ENCODE measurements at regions not wholly inside any gene's neighbourhood (a gene's known extent, or its start where the extent isn't known, plus 50 kb on each side); places are given as distances from the start of the nearest gene placed in this dataset.

DNA sequence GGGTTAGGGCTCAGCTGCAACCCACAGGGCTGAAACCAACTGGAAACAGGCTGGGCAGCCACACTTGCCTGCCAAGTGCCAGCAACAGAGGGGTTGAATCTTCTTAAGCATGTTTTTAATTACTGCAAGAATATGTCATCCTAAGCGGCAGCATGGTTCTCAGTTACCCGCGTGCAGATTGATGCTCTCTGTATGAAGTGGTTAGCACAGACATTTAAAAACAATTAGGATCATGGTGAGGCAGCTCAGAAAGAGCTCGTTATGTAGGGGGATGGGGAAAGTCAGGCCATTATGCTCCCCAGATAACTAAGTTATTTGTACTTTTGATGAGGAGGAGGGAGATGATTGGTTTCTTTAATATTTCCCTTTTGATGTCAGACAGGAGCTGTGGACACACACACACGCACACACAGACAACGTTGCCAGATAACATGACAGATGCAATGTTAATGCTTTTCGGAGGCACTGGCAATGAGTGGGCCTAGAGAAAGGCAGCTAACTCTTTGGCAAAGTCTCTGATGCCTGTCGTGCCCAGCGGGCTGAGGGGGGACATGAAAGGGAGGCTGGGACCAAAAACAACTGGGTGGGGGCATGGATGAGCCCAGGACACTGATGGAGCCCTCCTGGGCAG, 389.7 kb downstream of the NXPE2 start:
- TF ChIP-seq, protein P1, sequence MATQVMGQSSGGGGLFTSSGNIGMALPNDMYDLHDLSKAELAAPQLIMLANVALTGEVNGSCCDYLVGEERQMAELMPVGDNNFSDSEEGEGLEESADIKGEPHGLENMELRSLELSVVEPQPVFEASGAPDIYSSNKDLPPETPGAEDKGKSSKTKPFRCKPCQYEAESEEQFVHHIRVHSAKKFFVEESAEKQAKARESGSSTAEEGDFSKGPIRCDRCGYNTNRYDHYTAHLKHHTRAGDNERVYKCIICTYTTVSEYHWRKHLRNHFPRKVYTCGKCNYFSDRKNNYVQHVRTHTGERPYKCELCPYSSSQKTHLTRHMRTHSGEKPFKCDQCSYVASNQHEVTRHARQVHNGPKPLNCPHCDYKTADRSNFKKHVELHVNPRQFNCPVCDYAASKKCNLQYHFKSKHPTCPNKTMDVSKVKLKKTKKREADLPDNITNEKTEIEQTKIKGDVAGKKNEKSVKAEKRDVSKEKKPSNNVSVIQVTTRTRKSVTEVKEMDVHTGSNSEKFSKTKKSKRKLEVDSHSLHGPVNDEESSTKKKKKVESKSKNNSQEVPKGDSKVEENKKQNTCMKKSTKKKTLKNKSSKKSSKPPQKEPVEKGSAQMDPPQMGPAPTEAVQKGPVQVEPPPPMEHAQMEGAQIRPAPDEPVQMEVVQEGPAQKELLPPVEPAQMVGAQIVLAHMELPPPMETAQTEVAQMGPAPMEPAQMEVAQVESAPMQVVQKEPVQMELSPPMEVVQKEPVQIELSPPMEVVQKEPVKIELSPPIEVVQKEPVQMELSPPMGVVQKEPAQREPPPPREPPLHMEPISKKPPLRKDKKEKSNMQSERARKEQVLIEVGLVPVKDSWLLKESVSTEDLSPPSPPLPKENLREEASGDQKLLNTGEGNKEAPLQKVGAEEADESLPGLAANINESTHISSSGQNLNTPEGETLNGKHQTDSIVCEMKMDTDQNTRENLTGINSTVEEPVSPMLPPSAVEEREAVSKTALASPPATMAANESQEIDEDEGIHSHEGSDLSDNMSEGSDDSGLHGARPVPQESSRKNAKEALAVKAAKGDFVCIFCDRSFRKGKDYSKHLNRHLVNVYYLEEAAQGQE (IDR thresholded peaks at IDR 0.05; ENCODE audit: low read depth): no peak
- TF ChIP-seq, protein P2, sequence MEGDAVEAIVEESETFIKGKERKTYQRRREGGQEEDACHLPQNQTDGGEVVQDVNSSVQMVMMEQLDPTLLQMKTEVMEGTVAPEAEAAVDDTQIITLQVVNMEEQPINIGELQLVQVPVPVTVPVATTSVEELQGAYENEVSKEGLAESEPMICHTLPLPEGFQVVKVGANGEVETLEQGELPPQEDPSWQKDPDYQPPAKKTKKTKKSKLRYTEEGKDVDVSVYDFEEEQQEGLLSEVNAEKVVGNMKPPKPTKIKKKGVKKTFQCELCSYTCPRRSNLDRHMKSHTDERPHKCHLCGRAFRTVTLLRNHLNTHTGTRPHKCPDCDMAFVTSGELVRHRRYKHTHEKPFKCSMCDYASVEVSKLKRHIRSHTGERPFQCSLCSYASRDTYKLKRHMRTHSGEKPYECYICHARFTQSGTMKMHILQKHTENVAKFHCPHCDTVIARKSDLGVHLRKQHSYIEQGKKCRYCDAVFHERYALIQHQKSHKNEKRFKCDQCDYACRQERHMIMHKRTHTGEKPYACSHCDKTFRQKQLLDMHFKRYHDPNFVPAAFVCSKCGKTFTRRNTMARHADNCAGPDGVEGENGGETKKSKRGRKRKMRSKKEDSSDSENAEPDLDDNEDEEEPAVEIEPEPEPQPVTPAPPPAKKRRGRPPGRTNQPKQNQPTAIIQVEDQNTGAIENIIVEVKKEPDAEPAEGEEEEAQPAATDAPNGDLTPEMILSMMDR (IDR thresholded peaks at IDR 0.05 in 2 of 3, conservative IDR thresholded peaks at IDR 0.05 in 1 of 3; ENCODE audit: borderline replicate concordance in 1 of 3, insufficient read depth in 1 of 3, low read depth in 2 of 3, low read length in 2 of 3): no peak
- TF ChIP-seq POLR2A (IDR thresholded peaks at IDR 0.05; ENCODE audit: borderline replicate concordance, extremely low read depth, insufficient read depth, insufficient read length) (no peak), ZNF274 (IDR thresholded peaks at IDR 0.05; ENCODE audit: low read depth, low read length) (no peak), EZH2phosphoT487 (IDR thresholded peaks at IDR 0.05; ENCODE audit: borderline replicate concordance) (no peak), SP1 (IDR thresholded peaks at IDR 0.05; ENCODE audit: low read depth) (no peak), EGR1 (IDR thresholded peaks at IDR 0.05; ENCODE audit: low read depth) (no peak), SIN3A (IDR thresholded peaks at IDR 0.05; ENCODE audit: low read depth) (no peak), CBX3 (IDR thresholded peaks at IDR 0.05; ENCODE audit: low read depth) (no peak), RAD21 (IDR thresholded peaks at IDR 0.05; ENCODE audit: low read depth) (no peak), ELF1 (IDR thresholded peaks at IDR 0.05; ENCODE audit: borderline replicate concordance, low read depth) (no peak), SRF (IDR thresholded peaks at IDR 0.05; ENCODE audit: low read depth) (no peak)
- TF ChIP-seq, protein P3, sequence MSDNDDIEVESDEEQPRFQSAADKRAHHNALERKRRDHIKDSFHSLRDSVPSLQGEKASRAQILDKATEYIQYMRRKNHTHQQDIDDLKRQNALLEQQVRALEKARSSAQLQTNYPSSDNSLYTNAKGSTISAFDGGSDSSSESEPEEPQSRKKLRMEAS (IDR thresholded peaks at IDR 0.05): no peak

Measured in HCT116 (cell line).